ENCODE measurements at regions not wholly inside any gene's neighbourhood (a gene's known extent, or its start where the extent isn't known, plus 50 kb on each side); places are given as distances from the start of the nearest gene placed in this dataset.

DNA sequence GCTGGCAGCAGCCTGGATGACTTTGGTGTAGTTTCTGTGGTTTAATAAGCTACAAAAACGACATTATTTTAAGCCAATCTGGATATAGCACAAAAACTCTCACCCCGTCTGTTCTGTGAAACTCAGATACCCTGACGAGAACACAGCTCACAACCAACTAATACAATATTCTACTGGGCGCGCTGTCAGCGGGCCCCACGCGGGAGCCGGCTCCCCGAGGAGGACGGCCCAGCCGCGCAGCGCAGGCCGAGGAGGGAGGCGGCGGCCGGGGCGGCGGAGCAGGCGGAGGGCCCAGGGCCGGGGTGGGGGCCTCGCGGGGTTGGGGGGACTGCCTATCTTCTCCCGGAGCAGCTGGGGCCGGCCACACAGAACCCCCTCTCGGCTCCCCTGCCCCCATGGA lies 87.2 kb upstream of the POU3F1 start:
- Histone ChIP-seq H3K79me2 (ENCODE audit: insufficient read depth, low read length) (no peaks in the 10 kb centered on the region), H3K79me1 (ENCODE audit: insufficient read depth, low read depth, low read length, poor library complexity, severe bottlenecking) (no peaks in the 10 kb centered on the region), H2BK15ac (ENCODE audit: low read depth, low read length) (no peak overlapping the region), H4K20me1 (ENCODE audit: control insufficient read depth, insufficient read depth, insufficient read length) (no peaks in the 10 kb centered on the region), H3K27ac (ENCODE audit: insufficient read length, low read depth, low read length) (no peak overlapping the region), H3K14ac (ENCODE audit: insufficient read depth, low read length) (no peak overlapping the region), H2BK20ac (ENCODE audit: low read depth, low read length, poor library complexity, severe bottlenecking) (no peak overlapping the region), H3K4me1 (ENCODE audit: insufficient read depth, low read length) (no peaks in the 10 kb centered on the region), H4K5ac (ENCODE audit: insufficient read length, low read depth, low read length) (no peak overlapping the region), H3K56ac (ENCODE audit: insufficient read length, low read depth, low read length) (no peak overlapping the region), H3K18ac (ENCODE audit: insufficient read length, low read depth, low read length) (no peak overlapping the region), H2BK5ac (ENCODE audit: insufficient read length, low read length) (no peak overlapping the region), H3K23me2 (ENCODE audit: insufficient read length, low read depth, low read length, poor library complexity, severe bottlenecking) (no peaks in the 10 kb centered on the region), H2BK120ac (ENCODE audit: low read depth, low read length, poor library complexity, severe bottlenecking) (no peak overlapping the region), H3K4me2 (ENCODE audit: insufficient read depth, insufficient read length, low read length) (no peak overlapping the region), H3K23ac (ENCODE audit: insufficient read length, low read depth, low read length) (no peak overlapping the region), H3K9ac (ENCODE audit: extremely low read depth, insufficient read length, low read length) (no peak overlapping the region), H2AK5ac (ENCODE audit: insufficient read length, low read length) (no peak overlapping the region), H2BK12ac (ENCODE audit: insufficient read length, low read depth, low read length) (no peak overlapping the region), H4K8ac (replicated peaks; ENCODE audit: insufficient read length, low read depth, low read length) (no peak overlapping the region), H2AFZ (ENCODE audit: low read length) (no peak overlapping the region), H3K9me3 (ENCODE audit: control insufficient read depth, low read depth, low read length) (no peaks in the 10 kb centered on the region), H3K27me3 (ENCODE audit: insufficient read depth, low read length) (no peaks in the 10 kb centered on the region; the same call in 1 of the 2 replicates), H3T11ph (ENCODE audit: low read length) (no peak overlapping the region), H4K91ac (ENCODE audit: insufficient read length, low read depth, low read length) (no peak overlapping the region), H3K4ac (ENCODE audit: low read depth, low read length) (no peak overlapping the region)
- TF ChIP-seq, protein P1, sequence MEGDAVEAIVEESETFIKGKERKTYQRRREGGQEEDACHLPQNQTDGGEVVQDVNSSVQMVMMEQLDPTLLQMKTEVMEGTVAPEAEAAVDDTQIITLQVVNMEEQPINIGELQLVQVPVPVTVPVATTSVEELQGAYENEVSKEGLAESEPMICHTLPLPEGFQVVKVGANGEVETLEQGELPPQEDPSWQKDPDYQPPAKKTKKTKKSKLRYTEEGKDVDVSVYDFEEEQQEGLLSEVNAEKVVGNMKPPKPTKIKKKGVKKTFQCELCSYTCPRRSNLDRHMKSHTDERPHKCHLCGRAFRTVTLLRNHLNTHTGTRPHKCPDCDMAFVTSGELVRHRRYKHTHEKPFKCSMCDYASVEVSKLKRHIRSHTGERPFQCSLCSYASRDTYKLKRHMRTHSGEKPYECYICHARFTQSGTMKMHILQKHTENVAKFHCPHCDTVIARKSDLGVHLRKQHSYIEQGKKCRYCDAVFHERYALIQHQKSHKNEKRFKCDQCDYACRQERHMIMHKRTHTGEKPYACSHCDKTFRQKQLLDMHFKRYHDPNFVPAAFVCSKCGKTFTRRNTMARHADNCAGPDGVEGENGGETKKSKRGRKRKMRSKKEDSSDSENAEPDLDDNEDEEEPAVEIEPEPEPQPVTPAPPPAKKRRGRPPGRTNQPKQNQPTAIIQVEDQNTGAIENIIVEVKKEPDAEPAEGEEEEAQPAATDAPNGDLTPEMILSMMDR (conservative IDR thresholded peaks at IDR 0.05) = no peak
- no peak overlapping the region for H3K4me3 Mint-ChIP-seq
- no CpG with 5 or more reads among the region's 27 CpGs for WGBS (ENCODE audit: extremely low coverage, insufficient read length, low lambda C conversion rate)
- no peak overlapping the region for H3K27ac Mint-ChIP-seq
- no peaks in the 10 kb centered on the region for H3K9me3 Mint-ChIP-seq
- peaks cover 18% of the 10 kb centered on the region for H3K27me3 Mint-ChIP-seq (ENCODE audit: low read depth)
- no peak for DNase-seq
- H3K36me3 Mint-ChIP-seq (ENCODE audit: insufficient read depth in 1 of 3, low read depth in 3 of 3) = no peaks in the 10 kb centered on the region
- H3K4me1 Mint-ChIP-seq = peaks cover 25 to 49% of the 10 kb centered on the region in 2 experiments

Measured in H9 (cell line).